C4-2B (cell line): ENCODE measurements at regions not wholly inside any gene's neighbourhood (a gene's known extent, or its start where the extent isn't known, plus 50 kb on each side); places are given as distances from the start of the nearest gene placed in this dataset.

Experiments used
- H3K27ac ChIP-seq: fragments of 450-650 bp; 2 replicates; pipeline ENCODE4 v1.5.1; 2017
- ZFX ChIP-seq: fragments of 450-650 bp; IDR thresholded peaks from 2 replicates; pipeline ENCODE4 v1.6.1; 2017
- TF ChIP-seq, protein P1 (sequence below): fragments of 450-650 bp; conservative IDR thresholded peaks from 2 replicates; pipeline ENCODE4 v1.5.1; 2017; ENCODE audit warnings: mild to moderate bottlenecking

DNA sequence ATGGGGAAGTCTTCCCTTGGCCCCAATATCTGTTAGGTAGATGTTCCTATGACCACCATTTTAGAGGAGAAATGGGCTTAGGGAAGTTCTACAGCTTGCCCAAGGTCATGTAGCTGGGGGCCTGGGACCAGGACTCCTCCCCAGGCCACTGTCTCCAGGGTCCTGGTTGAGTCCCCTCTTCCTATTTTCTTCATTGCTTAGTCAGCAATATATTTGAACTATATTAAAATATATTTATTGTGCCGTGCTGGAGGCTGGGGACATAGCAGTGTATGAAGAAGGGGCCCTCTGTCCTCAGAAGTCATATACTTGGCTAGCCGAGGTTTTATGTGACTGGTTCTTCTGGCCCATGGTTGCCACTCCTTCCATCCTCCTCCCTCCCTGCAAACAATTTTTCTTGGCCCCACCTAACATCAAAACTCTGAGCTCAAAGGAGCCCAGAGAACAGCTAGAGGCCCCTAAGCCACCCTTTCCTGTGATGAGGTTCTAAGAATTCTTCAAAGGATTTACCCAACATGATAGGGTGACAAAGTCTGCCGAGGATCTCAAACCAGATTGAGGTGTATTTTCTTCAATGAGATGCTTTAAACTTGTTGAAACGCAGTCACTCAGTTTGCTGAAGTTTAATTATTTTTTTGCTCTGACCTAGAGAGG is 121.2 kb upstream of the RASGRP1 start:
- H3K27ac ChIP-seq, result no peak overlapping the region
- TF ChIP-seq, protein P1, sequence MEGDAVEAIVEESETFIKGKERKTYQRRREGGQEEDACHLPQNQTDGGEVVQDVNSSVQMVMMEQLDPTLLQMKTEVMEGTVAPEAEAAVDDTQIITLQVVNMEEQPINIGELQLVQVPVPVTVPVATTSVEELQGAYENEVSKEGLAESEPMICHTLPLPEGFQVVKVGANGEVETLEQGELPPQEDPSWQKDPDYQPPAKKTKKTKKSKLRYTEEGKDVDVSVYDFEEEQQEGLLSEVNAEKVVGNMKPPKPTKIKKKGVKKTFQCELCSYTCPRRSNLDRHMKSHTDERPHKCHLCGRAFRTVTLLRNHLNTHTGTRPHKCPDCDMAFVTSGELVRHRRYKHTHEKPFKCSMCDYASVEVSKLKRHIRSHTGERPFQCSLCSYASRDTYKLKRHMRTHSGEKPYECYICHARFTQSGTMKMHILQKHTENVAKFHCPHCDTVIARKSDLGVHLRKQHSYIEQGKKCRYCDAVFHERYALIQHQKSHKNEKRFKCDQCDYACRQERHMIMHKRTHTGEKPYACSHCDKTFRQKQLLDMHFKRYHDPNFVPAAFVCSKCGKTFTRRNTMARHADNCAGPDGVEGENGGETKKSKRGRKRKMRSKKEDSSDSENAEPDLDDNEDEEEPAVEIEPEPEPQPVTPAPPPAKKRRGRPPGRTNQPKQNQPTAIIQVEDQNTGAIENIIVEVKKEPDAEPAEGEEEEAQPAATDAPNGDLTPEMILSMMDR, result no peak
- TF ChIP-seq ZFX, result no peak

DNA sequence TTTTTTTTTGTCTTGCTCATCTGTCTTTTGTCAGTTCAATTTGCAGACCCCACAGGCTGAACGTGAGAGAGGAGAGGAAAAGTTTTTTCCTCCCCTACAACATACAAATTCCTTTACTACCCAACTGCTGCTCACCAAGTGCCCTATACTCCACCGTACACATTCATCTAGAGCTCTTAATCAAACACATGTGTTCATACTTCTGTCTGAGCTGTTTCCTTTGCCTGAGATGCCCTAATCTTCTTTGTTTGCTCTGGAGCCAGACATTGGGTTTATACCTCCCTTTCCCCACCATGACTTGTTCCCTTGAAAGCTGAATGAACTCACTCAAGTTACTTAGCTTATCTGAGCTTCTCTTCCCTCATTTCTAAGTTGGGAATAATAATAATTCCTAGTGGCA is 122.7 kb upstream of the RASGRP1 start:
- H3K27ac ChIP-seq, result no peak overlapping the region
- TF ChIP-seq, protein P1, result no peak
- TF ChIP-seq ZFX, result no peak

- no peak for TF ChIP-seq ZFX
- H3K27ac ChIP-seq, result no peak overlapping the region
These were observed 123.3 kb upstream of the RASGRP1 start for GRCh38 chr15:38687775-38688495.

DNA sequence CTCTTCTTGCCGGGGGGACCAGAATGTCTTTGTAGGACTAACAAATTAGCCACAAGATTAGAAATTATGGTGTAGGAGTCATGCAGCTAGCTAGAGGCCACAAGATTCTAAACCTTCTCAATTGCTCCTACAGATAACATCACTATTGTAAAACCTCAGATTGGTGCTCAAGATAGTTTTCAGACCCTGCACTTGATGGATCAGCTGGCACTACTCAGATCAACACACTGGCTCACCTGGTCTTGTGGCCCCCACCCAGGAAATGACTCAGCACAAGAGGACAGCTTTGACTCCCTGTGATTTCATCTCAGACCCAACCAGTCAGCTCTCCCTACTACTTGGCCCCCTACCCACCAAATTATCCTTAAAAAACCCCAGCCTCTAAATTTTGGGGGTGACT is 124.1 kb upstream of the RASGRP1 start:
- no peak overlapping the region for H3K27ac ChIP-seq
- TF ChIP-seq ZFX, result no peak
- TF ChIP-seq, protein P1, result no peak

DNA sequence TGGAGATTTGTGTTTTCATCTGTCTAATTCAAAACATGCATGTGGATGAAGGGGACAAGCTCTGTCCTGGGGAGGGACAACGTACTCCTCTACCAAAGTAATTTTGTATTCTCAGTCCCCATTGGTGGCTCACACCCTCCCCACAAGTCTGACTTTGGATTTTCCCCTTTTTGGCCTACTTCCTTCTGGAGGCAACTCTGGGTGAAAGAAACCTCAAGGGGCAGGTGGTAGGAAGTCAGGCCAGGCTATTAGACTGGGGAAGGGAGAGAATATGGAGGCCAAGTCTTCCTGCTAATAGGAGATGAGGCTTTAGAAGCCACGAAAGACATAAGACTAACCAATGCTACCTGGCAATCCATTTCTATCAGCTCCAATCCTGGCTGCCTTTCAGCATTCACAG is 124.9 kb upstream of the RASGRP1 start:
- TF ChIP-seq, protein P1, result no peak
- no peak for TF ChIP-seq ZFX
- H3K27ac ChIP-seq, result no peak overlapping the region

DNA sequence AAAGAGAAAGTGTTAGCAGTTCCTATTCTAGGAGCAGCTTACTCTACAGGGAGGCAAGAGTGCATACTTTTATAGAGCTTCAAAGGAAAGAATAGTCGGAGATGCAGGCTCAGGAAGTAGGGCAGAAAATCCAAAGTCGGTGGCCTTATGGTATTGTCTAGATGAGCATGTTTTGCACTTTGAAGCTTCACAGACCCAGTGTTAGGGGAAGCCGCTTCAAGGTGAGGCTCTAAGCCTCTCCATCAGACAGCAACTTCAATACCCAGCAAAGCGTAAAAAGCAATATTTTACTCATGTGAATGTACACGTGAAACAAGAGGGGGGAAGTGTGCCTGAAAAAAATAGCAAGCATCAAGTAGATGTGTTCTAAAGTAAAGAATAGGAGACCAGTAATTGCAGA is 125.6 kb upstream of the RASGRP1 start:
- no peak for TF ChIP-seq ZFX
- TF ChIP-seq, protein P1, result no peak
- H3K27ac ChIP-seq, result no peak overlapping the region

DNA sequence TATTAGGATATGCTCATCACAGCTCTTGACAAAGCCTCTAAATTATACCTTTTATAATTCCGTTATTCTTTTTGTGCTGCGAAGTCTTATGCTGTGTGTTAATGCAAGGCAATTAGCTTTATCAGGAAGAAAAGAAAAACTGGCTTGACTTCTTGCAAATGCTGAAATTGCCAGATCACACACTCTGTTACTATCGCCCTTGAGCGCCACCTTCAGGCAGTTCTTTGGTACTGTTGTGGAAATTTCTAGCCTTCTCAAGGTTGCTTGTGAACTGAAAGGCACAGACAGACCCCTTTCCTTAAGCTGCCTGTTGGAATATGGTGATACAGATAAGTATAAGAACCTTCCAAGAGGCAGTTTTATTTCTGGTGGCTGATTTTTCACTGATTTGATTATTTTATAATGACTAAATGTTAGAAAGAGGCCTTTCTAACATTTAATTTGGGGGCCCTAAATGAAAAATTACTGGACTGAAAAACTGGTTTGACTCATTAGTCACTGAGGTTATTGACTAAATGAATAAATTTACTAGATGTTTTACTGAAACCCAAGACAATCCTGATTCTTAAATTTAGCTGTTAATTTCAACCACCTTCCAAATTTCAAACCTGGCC is 126.2 kb upstream of the RASGRP1 start:
- no peak for TF ChIP-seq ZFX
- TF ChIP-seq, protein P1, result peak; percentile 91
- no peak overlapping the region for H3K27ac ChIP-seq
